Endothelial cell (in vitro differentiated cells): ENCODE measurements at regions not wholly inside any gene's neighbourhood (a gene's known extent, or its start where the extent isn't known, plus 50 kb on each side); places are given as distances from the start of the nearest gene placed in this dataset.
"Not testable (repeated sequence)": the region's sequence is repeated elsewhere in the genome, so short reads cannot be mapped to it uniquely, and the experiment has no call there.

Source experiments
- DNase-seq: peaks from one replicate; pipeline ENCODE4 v3.0.0; 2021; ENCODE audit warnings: low spot score
- H3K27ac Mint-ChIP-seq: one replicate; pipeline ENCODE4 v1.8.0; 2021; ENCODE audit warnings: mixed read lengths, inconsistent platforms; ENCODE audit not compliant: unreplicated experiment
- H3K27me3 Mint-ChIP-seq: one replicate; pipeline ENCODE4 v1.8.0; 2021; ENCODE audit warnings: mild to moderate bottlenecking, moderate library complexity, mixed read lengths, inconsistent platforms; ENCODE audit not compliant: unreplicated experiment
- H3K36me3 Mint-ChIP-seq: one replicate; pipeline ENCODE4 v1.8.0; 2021; ENCODE audit warnings: mild to moderate bottlenecking, low read depth, mixed read lengths, inconsistent platforms; ENCODE audit not compliant: unreplicated experiment
- H3K4me1 Mint-ChIP-seq: one replicate; pipeline ENCODE4 v1.8.0; 2021; ENCODE audit warnings: mild to moderate bottlenecking, mixed read lengths, inconsistent platforms; ENCODE audit not compliant: unreplicated experiment
- H3K4me3 Mint-ChIP-seq: one replicate; pipeline ENCODE4 v1.8.0; 2021; ENCODE audit warnings: mild to moderate bottlenecking, mixed read lengths, inconsistent platforms; ENCODE audit not compliant: unreplicated experiment
- H3K9me3 Mint-ChIP-seq: one replicate; pipeline ENCODE4 v1.8.0; 2021; ENCODE audit warnings: mixed read lengths, inconsistent platforms; ENCODE audit not compliant: unreplicated experiment
- TF ChIP-seq, protein P1 (sequence below): fragments of 200-600 bp; sonication (generic); IDR thresholded peaks from one replicate; pipeline ENCODE4 v1.5.0; 2021; ENCODE audit warnings: antibody characterized with exemption; ENCODE audit not compliant: unreplicated experiment

DNA sequence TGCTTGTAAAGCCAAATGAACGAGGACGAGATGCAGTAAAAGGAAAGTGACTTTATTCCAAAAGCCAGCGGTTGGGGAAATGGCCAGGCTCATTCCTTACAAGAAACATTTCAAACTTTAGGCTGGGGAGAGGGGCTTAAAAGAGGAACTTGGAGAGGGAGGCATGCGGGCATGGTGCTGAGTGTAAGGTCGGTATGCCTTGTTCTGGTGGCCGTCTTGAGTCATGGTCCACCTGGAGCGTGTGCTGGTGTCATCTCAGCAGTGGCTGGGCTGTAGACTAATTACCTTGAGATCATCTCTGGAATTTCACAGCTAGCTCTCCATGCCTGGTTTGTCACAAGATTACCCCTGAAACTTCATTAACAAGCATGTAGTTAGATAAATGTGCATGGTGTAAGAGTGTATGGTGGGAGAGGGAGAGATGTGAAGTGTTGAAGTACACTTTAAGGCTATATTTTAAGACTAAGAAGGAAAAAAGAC lies 156.4 kb upstream of the PFN2 start:
- TF ChIP-seq, protein P1, sequence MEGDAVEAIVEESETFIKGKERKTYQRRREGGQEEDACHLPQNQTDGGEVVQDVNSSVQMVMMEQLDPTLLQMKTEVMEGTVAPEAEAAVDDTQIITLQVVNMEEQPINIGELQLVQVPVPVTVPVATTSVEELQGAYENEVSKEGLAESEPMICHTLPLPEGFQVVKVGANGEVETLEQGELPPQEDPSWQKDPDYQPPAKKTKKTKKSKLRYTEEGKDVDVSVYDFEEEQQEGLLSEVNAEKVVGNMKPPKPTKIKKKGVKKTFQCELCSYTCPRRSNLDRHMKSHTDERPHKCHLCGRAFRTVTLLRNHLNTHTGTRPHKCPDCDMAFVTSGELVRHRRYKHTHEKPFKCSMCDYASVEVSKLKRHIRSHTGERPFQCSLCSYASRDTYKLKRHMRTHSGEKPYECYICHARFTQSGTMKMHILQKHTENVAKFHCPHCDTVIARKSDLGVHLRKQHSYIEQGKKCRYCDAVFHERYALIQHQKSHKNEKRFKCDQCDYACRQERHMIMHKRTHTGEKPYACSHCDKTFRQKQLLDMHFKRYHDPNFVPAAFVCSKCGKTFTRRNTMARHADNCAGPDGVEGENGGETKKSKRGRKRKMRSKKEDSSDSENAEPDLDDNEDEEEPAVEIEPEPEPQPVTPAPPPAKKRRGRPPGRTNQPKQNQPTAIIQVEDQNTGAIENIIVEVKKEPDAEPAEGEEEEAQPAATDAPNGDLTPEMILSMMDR: no peak
- H3K4me1 Mint-ChIP-seq: no peaks in the 10 kb centered on the region
- no peaks in the 10 kb centered on the region for H3K36me3 Mint-ChIP-seq
- no peak overlapping the region for H3K4me3 Mint-ChIP-seq
- no peaks in the 10 kb centered on the region for H3K27me3 Mint-ChIP-seq
- no peak overlapping the region for H3K27ac Mint-ChIP-seq
- no peaks in the 10 kb centered on the region for H3K9me3 Mint-ChIP-seq
- DNase-seq: no peak

DNA sequence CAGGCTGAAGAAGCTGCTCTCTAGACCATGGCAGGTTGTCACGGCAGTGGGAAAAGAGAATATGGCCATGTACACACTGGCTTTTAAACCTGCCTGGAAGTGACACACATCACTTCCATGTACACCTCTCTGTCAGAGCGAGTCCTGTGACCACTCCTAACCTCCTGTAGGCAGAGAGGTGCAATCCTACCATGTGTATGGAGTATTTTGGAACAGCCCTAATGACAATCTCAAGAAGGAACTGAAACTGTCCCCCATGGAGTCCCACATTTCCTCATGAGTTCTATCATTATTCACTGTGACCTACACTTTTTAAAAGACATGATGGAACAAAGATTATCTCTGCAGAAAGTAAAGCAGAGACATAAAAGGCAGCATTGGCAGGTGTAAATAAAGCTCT lies 153.4 kb upstream of the PFN2 start:
- Mint-ChIP-seq H3K4me3 (no peak overlapping the region), H3K4me1 (no peaks in the 10 kb centered on the region), H3K36me3 (no peaks in the 10 kb centered on the region), H3K27me3 (no peaks in the 10 kb centered on the region), H3K9me3 (no peaks in the 10 kb centered on the region), H3K27ac (no peak overlapping the region)
- TF ChIP-seq, protein P1: no peak
- DNase-seq: no peak

DNA sequence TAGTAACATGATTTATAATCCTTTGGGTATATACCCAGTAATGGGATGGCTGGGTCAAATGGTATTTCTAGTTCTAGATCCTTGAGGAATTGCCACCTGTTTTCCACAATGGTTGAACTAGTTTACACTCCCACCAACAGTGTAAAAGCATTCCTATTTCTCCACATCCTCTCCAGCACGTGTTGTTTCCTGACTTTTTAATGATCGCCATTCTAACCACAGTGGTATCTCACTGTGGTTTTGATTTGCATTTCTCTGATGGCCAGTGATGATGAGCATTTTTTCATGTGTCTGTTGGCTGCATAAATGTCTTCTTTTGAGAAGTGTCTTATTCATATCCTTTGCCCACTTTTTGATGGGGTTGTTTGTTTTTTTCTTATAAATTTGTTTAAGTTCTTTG lies 152.6 kb upstream of the PFN2 start:
- H3K27me3 Mint-ChIP-seq, H3K27ac Mint-ChIP-seq, H3K36me3 Mint-ChIP-seq, H3K9me3 Mint-ChIP-seq, H3K4me1 Mint-ChIP-seq, H3K4me3 Mint-ChIP-seq, DNase-seq: not testable (repeated sequence)

DNA sequence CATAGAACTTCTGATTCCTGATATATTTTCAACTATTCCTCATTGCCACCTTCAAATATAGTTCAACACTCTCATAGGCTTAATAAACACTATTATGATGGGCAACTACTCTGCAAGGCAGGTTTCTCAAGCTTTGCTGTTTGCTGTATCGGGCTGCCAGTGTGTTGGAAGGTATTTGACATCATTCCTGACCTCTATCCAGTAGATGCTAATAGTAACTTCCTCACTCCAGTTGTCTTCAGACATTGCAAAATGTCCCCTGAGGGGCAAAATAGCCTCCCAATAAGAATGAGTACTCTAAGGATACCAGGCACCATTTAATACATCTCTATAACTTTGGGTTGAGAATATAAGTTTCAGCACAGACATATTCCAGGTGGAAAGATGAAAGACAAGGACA lies 147.5 kb upstream of the PFN2 start:
- Mint-ChIP-seq H3K36me3 (no peaks in the 10 kb centered on the region), H3K27ac (no peak overlapping the region), H3K4me3 (no peak overlapping the region), H3K9me3 (no peaks in the 10 kb centered on the region), H3K4me1 (no peaks in the 10 kb centered on the region), H3K27me3 (peaks cover 1% of the 10 kb centered on the region)
- TF ChIP-seq, protein P1: no peak
- DNase-seq: no peak

DNA sequence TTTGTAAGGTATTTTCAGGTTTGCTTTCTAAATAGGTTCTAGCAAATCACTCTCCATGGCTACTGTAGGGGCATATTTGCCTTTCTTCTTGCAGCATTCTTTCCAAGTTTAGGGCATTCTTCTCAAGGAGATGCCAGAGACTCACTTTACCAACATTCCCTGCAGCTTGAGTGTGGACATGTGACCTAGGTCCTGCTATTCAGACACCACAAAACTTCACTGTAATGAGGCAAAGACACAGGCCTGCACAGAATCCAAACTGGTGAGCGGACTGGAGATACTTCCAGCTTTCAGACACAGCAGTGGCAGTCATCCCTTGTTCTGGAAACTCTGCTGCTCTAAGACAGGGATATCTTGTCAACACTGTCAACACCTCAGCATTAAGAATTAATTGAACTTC lies 146.4 kb upstream of the PFN2 start:
- DNase-seq: no peak
- Mint-ChIP-seq H3K9me3 (no peaks in the 10 kb centered on the region), H3K4me1 (no peaks in the 10 kb centered on the region), H3K36me3 (no peaks in the 10 kb centered on the region), H3K27ac (no peak overlapping the region), H3K4me3 (no peak overlapping the region), H3K27me3 (peaks cover 1% of the 10 kb centered on the region)
- TF ChIP-seq, protein P1: no peak

DNA sequence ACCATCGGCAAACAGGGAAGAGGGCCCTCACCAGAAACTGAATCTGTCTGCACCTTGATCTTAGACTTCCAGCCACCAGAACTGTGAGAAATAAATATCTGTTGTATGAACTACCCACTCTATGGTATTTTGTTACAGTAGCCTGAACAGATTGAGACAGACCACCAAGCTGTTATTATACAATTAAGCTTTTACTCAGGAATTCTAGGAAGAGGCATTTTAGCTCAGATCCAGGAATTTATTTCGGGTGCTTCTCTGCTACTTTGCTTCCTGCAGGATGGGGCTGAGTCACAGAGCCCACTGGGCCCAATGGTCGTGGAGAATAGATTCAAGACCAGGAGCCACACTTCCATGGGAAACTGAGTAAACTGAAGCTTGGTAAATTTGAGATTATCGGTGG lies 145.5 kb upstream of the PFN2 start:
- Mint-ChIP-seq H3K27ac (no peak overlapping the region), H3K4me3 (no peak overlapping the region), H3K4me1 (no peaks in the 10 kb centered on the region), H3K36me3 (no peaks in the 10 kb centered on the region), H3K9me3 (no peaks in the 10 kb centered on the region), H3K27me3 (peaks cover 1% of the 10 kb centered on the region)
- DNase-seq: no peak
- TF ChIP-seq, protein P1: no peak
